Ureter (tissue), 1 donor: ENCODE measurements at regions not wholly inside any gene's neighbourhood (a gene's known extent, or its start where the extent isn't known, plus 50 kb on each side); places are given as distances from the start of the nearest gene placed in this dataset.
"Not testable (repeated sequence)": the region's sequence is repeated elsewhere in the genome, so short reads cannot be mapped to it uniquely, and the experiment has no call there.

ENCODE experiments used
- DNase-seq: peaks from one replicate; pipeline ENCODE4 v3.0.0-alpha.2; 2020; ENCODE audit warnings: low spot score
- donor health status: DM: yes; HTN: yes; CAD: no.

GRCh38 chr9:34793428-34793827, 83.5 kb upstream of the CCL21 start:
- DNase-seq, result no peak

- no peak for DNase-seq
Measured at GRCh38 chr9:34783951-34784487, 74.1 kb upstream of the CCL21 start.

GRCh38 chr9:34782372-34782771, 72.4 kb upstream of the CCL21 start:
- no peak for DNase-seq

GRCh38 chr9:34777666-34778065, 67.7 kb upstream of the CCL21 start:
- no peak for DNase-seq

GRCh38 chr9:34773955-34774354, 64.0 kb upstream of the CCL21 start:
- no peak for DNase-seq

- no peak for DNase-seq
Measured at GRCh38 chr9:34773306-34773910, 63.5 kb upstream of the CCL21 start.

- no peak for DNase-seq
Measured at GRCh38 chr9:34771007-34771406, 61.1 kb upstream of the CCL21 start.

- DNase-seq, result not testable (repeated sequence)
Measured at GRCh38 chr9:34767087-34767486, 57.2 kb upstream of the CCL21 start.

- DNase-seq, result peak; percentile 52
Measured at GRCh38 chr9:34760196-34761040, 50.5 kb upstream of the CCL21 start.
